Ovary (tissue), 7 donors: ENCODE measurements at regions not wholly inside any gene's neighbourhood (a gene's known extent, or its start where the extent isn't known, plus 50 kb on each side); places are given as distances from the start of the nearest gene placed in this dataset.

Experiments used
- DNase-seq, 5 donors: peaks; one replicate each; pipeline ENCODE4 v3.0.0-alpha.2; 2019 to 2020
- H3K27ac ChIP-seq, 2 donors: fragments of 200-600 bp; one replicate each; pipeline versions ENCODE4 v1.5.1 to v1.8.0; 2019 to 2022
- H3K27me3 ChIP-seq: fragments of 200-600 bp; one replicate; pipeline ENCODE4 v1.8.0; 2022
- H3K36me3 ChIP-seq: fragments of 200-600 bp; sonication (generic); one replicate; pipeline ENCODE4 v1.5.1; 2019
- H3K4me1 ChIP-seq: one replicate; pipeline ENCODE4 v1.8.1; 2013; ENCODE audit warnings: mild to moderate bottlenecking, moderate library complexity; ENCODE audit not compliant: insufficient read depth
- H3K4me3 ChIP-seq: fragments of 200-600 bp; sonication (generic); one replicate; pipeline ENCODE4 v1.5.1; 2017
- H3K9me3 ChIP-seq, 2 donors: fragments of 200-600 bp in 1 of 2; sonication (generic) in 1 of 2; one replicate each; pipeline versions ENCODE4 v1.5.1 to v1.8.1; 2013 to 2019; ENCODE audit warnings: mild to moderate bottlenecking in 1 of 2, moderate library complexity in 1 of 2
- EP300 ChIP-seq: sonication (generic); formaldehyde crosslinking; IDR thresholded peaks from one replicate; pipeline ENCODE4 v1.6.1; 2017; ENCODE audit warnings: antibody characterized with exemption
- POLR2A ChIP-seq: fragments of 450-650 bp; IDR thresholded peaks from one replicate; pipeline ENCODE4 v1.6.1; 2017; ENCODE audit warnings: antibody characterized with exemption, mild to moderate bottlenecking, moderate library complexity
- WGBS, 3 donors: extraction: QIAGEN DNeasy Blood & Tissue Kit in 1 of 3; methylation state at CpG; one replicate each; pipeline versions ENCODE4 v1.1.5 to v1.1.7; 2013 to 2017; 5-methylcytosine and 5-hydroxymethylcytosine counted together
- intact Hi-C, 4 donors: fragments of 100-400 bp; cut with DNase I; formaldehyde crosslinking; loops; one replicate each; pipeline versions ENCODE4 v1.11.0 to v1.15.1; 2022 to 2023
- TF ChIP-seq, protein P1 (sequence below), 3 donors: fragments of 450-650 bp in 2 of 3; fragments of 200-600 bp in 1 of 3; IDR thresholded peaks; one replicate each; pipeline versions ENCODE4 v1.5.1 to v1.8.0; 2016 to 2022; ENCODE audit warnings: antibody characterized with exemption in 3 of 3, mild to moderate bottlenecking in 1 of 3
- donor health status: DM: no; HTN: no; CAD: no; lungs with moderate emphysema.
- donor health status: DM: no; HTN: no; CAD: no.
- donor health status: Bipolar disorder and iron deficiency.
- donor health status: DM: no; HTN: no; CAD: no.
- donor health status: DM: yes; HTN: yes; CAD: no.

DNA sequence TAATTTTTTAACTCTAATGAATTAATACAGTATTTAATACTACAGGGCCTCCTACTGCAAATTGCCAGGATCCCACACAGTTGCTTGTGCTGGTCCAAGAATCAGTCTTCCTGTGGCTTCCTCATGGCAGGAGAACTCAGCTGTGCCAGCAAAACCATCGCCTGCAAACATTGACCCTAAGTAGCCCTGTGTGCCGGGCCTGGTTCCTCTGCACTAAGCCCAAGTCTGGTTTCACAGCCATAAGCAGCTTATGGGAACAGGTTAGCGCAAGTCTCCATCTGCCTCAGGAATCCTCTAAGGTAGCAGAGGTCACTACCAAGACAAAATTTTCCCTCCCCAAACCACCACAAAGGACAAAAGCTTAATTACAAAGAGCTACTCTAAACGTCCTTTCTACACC, 216.6 kb downstream of the PLA2G4A start:
- TF ChIP-seq POLR2A (no peak), EP300 (no peak)
- TF ChIP-seq, protein P1, sequence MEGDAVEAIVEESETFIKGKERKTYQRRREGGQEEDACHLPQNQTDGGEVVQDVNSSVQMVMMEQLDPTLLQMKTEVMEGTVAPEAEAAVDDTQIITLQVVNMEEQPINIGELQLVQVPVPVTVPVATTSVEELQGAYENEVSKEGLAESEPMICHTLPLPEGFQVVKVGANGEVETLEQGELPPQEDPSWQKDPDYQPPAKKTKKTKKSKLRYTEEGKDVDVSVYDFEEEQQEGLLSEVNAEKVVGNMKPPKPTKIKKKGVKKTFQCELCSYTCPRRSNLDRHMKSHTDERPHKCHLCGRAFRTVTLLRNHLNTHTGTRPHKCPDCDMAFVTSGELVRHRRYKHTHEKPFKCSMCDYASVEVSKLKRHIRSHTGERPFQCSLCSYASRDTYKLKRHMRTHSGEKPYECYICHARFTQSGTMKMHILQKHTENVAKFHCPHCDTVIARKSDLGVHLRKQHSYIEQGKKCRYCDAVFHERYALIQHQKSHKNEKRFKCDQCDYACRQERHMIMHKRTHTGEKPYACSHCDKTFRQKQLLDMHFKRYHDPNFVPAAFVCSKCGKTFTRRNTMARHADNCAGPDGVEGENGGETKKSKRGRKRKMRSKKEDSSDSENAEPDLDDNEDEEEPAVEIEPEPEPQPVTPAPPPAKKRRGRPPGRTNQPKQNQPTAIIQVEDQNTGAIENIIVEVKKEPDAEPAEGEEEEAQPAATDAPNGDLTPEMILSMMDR (IDR thresholded peaks at IDR 0.05), result no peak
- DNase-seq, result no peak
- Histone ChIP-seq H3K4me3 (no peak overlapping the region), H3K27me3 (no peaks in the 10 kb centered on the region), H3K4me1 (no peaks in the 10 kb centered on the region), H3K27ac (no peak overlapping the region), H3K36me3 (no peaks in the 10 kb centered on the region), H3K9me3 (no peaks in the 10 kb centered on the region)
- intact Hi-C loops, result loop anchor here in 1 of 4 donors (10.0 kb wide), 1 partner anchor 409 kb away; no protein-coding TSS in a partner anchor
- WGBS, 3 donors, result 81 to 87% (median 86%) methylated on average over 4 of the region's 4 CpGs

DNA sequence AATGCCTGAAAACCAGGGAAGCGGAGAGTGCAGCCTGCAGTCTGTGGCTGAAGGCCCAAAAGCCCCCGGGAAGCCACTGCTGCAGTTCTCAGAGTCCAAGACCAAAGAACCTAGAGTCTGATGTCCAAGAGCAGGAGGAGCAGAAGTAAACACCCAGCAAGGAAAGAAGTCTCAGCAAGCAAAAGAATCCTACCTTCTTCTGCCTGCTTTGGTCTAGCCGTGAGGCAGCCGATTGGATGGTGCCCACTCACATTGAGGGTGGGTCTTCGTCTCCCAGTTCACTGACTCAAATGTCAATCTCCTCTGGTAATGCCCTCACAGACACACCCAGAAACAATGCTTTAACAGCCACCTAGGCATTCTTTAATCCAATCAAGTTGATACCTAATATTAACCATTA, 217.5 kb downstream of the PLA2G4A start:
- Histone ChIP-seq H3K4me1 (no peaks in the 10 kb centered on the region), H3K4me3 (no peak overlapping the region), H3K36me3 (no peaks in the 10 kb centered on the region), H3K27me3 (no peaks in the 10 kb centered on the region), H3K27ac (no peak overlapping the region), H3K9me3 (no peaks in the 10 kb centered on the region)
- no peak for DNase-seq
- TF ChIP-seq, protein P1 (IDR thresholded peaks at IDR 0.05), result no peak
- TF ChIP-seq POLR2A (no peak), EP300 (no peak)
- intact Hi-C loops, result loop anchor here in 1 of 4 donors (10.0 kb wide), 1 partner anchor 409 kb away; no protein-coding TSS in a partner anchor
- WGBS, 3 donors, result 92 to 97% (median 93%) methylated on average over 5 of the region's 5 CpGs

DNA sequence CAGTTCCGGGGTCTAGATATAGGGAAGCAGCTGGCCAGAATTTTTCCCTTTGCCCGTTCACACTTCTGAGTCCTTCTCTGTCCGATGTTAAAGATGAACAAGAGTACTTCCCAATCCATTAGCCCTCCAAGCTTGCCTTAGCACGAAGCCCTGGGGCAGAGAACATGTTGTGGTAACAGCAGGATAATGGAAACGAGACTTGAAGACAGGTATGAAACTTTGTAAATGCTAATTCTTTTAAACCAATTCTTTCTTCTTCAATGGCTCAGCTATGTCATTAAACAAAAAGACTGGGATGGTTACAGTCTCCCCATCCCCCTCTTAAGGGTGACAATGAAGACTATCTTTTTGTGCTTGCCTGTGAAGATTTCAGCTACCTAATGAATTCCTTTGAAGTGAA, 218.5 kb downstream of the PLA2G4A start:
- 83 to 87% (median 84%) methylated on average over 5 of the region's 5 CpGs for WGBS, 3 donors
- H3K4me1 ChIP-seq, result no peaks in the 10 kb centered on the region
- H3K36me3 ChIP-seq, result no peaks in the 10 kb centered on the region
- no peak overlapping the region for H3K4me3 ChIP-seq
- H3K27me3 ChIP-seq, result no peaks in the 10 kb centered on the region
- no peak overlapping the region for H3K27ac ChIP-seq
- no peaks in the 10 kb centered on the region for H3K9me3 ChIP-seq
- no peak for DNase-seq
- no peak for TF ChIP-seq EP300
- no peak for TF ChIP-seq POLR2A
- TF ChIP-seq, protein P1 (IDR thresholded peaks at IDR 0.05), result no peak
- intact Hi-C loops, result loop anchor here in 1 of 4 donors (10.0 kb wide), 1 partner anchor 408 kb away; no protein-coding TSS in a partner anchor

DNA sequence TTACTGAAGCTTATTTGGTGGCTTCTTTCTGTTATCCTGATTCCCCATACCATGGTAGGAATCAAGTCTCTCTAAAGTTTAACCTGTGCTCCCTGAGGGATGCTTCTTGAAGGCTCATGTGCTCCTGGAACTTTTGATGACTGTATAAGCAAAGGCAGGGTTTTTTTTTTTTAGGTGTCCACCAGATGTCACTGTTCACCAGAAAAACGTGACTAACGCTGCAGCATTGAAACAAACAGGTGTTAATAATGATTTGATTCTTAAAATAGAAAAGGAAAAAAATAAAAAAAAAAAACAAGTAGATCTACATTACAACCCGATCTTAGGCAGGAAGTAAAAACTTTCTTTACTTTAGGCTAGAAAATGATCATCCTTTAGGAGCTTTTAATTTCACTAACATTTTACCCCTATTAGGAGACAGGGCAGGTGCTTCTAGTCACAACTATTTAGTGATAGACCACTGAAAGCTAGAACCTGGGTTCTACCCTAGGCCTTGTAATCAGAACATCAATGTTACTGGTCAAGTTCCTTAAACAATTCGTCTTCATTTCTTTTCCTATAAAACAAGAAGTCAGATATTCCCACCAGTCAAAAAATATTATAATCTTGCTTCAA, 223.0 kb downstream of the PLA2G4A start:
- 2 to 7% (median 6%) methylated on average over 4 of the region's 4 CpGs for WGBS, 3 donors
- DNase-seq, result no peak
- H3K4me1 ChIP-seq, result no peaks in the 10 kb centered on the region
- H3K4me3 ChIP-seq, result no peak overlapping the region
- H3K9me3 ChIP-seq, result no peaks in the 10 kb centered on the region
- intact Hi-C loops, result no loop called here
- TF ChIP-seq, protein P1 (IDR thresholded peaks at IDR 0.05), result peak in 1 of 3 donors; percentile 10
- no peak for TF ChIP-seq POLR2A
- no peaks in the 10 kb centered on the region for H3K27me3 ChIP-seq
- no peaks in the 10 kb centered on the region for H3K36me3 ChIP-seq
- H3K27ac ChIP-seq, result no peak overlapping the region
